NCI-H146 (cell line): ENCODE measurements at regions not wholly inside any gene's neighbourhood (a gene's known extent, or its start where the extent isn't known, plus 50 kb on each side); places are given as distances from the start of the nearest gene placed in this dataset.

Source experiments
- DNase-seq: peaks from one replicate; lab custom pipeline; 2025; lab: John Stamatoyannopoulos, UW

GRCh38 chr5:135723491-135723890 lies 111.0 kb upstream of the SLC25A48 start:
- DNase-seq, result no peak

GRCh38 chr5:135721548-135722090 lies 112.8 kb upstream of the SLC25A48 start:
- DNase-seq, result no peak

GRCh38 chr5:135720191-135720590 lies 114.3 kb upstream of the SLC25A48 start:
- no peak for DNase-seq

GRCh38 chr5:135719428-135720063 lies 114.9 kb upstream of the SLC25A48 start:
- DNase-seq, result no peak

GRCh38 chr5:135718651-135719050 lies 115.8 kb upstream of the SLC25A48 start:
- no peak for DNase-seq

GRCh38 chr5:135718151-135718550 lies 116.3 kb upstream of the SLC25A48 start:
- DNase-seq, result no peak

- peak; percentile 5 for DNase-seq
Measured at GRCh38 chr5:135715267-135716055, 119.0 kb upstream of the SLC25A48 start.

GRCh38 chr5:135714126-135714894 lies 120.2 kb upstream of the SLC25A48 start:
- peak; percentile 11 for DNase-seq

- DNase-seq, result no peak
Measured at GRCh38 chr5:135713161-135713915, 121.1 kb upstream of the SLC25A48 start.

GRCh38 chr5:135711911-135712310 lies 122.6 kb upstream of the SLC25A48 start:
- no peak for DNase-seq

GRCh38 chr5:135710045-135710675 lies 124.3 kb upstream of the SLC25A48 start:
- peak; percentile 79 for DNase-seq

GRCh38 chr5:135709208-135709575 lies 125.3 kb upstream of the SLC25A48 start:
- no peak for DNase-seq

GRCh38 chr5:135708481-135709207 lies 125.8 kb upstream of the SLC25A48 start:
- DNase-seq, result no peak

- DNase-seq, result no peak
Measured at GRCh38 chr5:135707302-135707701, 127.2 kb upstream of the SLC25A48 start.

- DNase-seq, result no peak
Measured at GRCh38 chr5:135706893-135707292, 127.6 kb upstream of the SLC25A48 start.

- DNase-seq, result no peak
Measured at GRCh38 chr5:135706474-135706873, 127.7 kb upstream of the CXCL14 start.

GRCh38 chr5:135705941-135706466 lies 127.2 kb upstream of the CXCL14 start:
- DNase-seq, result peak; percentile 40

GRCh38 chr5:135705141-135705631 lies 126.4 kb upstream of the CXCL14 start:
- no peak for DNase-seq

- no peak for DNase-seq
Measured at GRCh38 chr5:135704616-135705015, 125.8 kb upstream of the CXCL14 start.

- no peak for DNase-seq
Measured at GRCh38 chr5:135703016-135703550, 124.3 kb upstream of the CXCL14 start.
